Keratinocyte (primary cell): ENCODE measurements at regions not wholly inside any gene's neighbourhood (a gene's known extent, or its start where the extent isn't known, plus 50 kb on each side); places are given as distances from the start of the nearest gene placed in this dataset.

ENCODE experiments used
- DNase-seq: peaks from one replicate; pipeline ENCODE4 v3.0.0-alpha.2; 2011; ENCODE audit warnings: low read depth, missing footprints, low spot score
- FAIRE-seq: peaks from 2 replicates; lab custom pipeline; 2011; peaks lifted over from hg19 to GRCh38; lab: Jason Lieb, UNC
- H2AFZ ChIP-seq: 2 replicates; pipeline ENCODE4 v1.6.0; 2012; ENCODE audit warnings: low read length, control low read depth, inconsistent platforms; ENCODE audit not compliant: control insufficient read depth
- H3K27ac ChIP-seq: 2 replicates; pipeline ENCODE4 v1.5.1; 2011; ENCODE audit warnings: low read length; ENCODE audit not compliant: control insufficient read depth, insufficient read depth
- H3K27me3 ChIP-seq: 3 replicates; pipeline ENCODE4 v1.6.0; 2011; ENCODE audit warnings: low read length; ENCODE audit not compliant: control insufficient read depth, insufficient read depth; ENCODE audit errors: extremely low read depth
- H3K36me3 ChIP-seq, 2 experiments: 2 replicates in 1 of 2; 3 replicates in 1 of 2; pipeline ENCODE4 v1.5.1; 2011; ENCODE audit warnings: low read length in 2 of 2, mild to moderate bottlenecking in 1 of 2; ENCODE audit not compliant: control insufficient read depth in 2 of 2, insufficient read depth in 2 of 2; ENCODE audit errors: extremely low read depth in 1 of 2
- H3K4me1 ChIP-seq: 3 replicates; pipeline ENCODE4 v1.5.1; 2011; ENCODE audit warnings: low read length; ENCODE audit not compliant: control insufficient read depth, insufficient read depth; ENCODE audit errors: extremely low read depth
- H3K4me2 ChIP-seq: 3 replicates; pipeline ENCODE4 v1.6.0; 2011; ENCODE audit warnings: low read depth, low read length; ENCODE audit not compliant: control insufficient read depth, insufficient read depth; ENCODE audit errors: extremely low read depth
- H3K4me3 ChIP-seq, 3 experiments: fragments of 200-600 bp in 1 of 3; sonication (generic) in 1 of 3; 2 replicates in 2 of 3; 3 replicates in 1 of 3; pipeline ENCODE4 v1.5.1; 2011 to 2016; ENCODE audit warnings: low read length in 3 of 3, mild to moderate bottlenecking in 3 of 3, control low read depth in 2 of 3, inconsistent platforms in 1 of 3, low read depth in 1 of 3, mixed read lengths in 1 of 3, mixed run types in 1 of 3, moderate library complexity in 1 of 3; ENCODE audit not compliant: control insufficient read depth in 2 of 3, insufficient read depth in 2 of 3; ENCODE audit errors: extremely low read depth in 1 of 3
- H3K79me2 ChIP-seq: 2 replicates; pipeline ENCODE4 v1.6.0; 2012; ENCODE audit warnings: low read length; ENCODE audit not compliant: control insufficient read depth, insufficient read depth
- H3K9ac ChIP-seq: 3 replicates; pipeline ENCODE4 v1.6.0; 2011; ENCODE audit warnings: low read length; ENCODE audit not compliant: control insufficient read depth, insufficient read depth; ENCODE audit errors: extremely low read depth
- H3K9me1 ChIP-seq: 3 replicates; pipeline ENCODE4 v1.6.0; 2011; ENCODE audit warnings: low read length; ENCODE audit not compliant: control insufficient read depth, insufficient read depth; ENCODE audit errors: extremely low read depth
- H3K9me3 ChIP-seq: 2 replicates; pipeline ENCODE4 v1.5.1; 2012; ENCODE audit warnings: low read depth, low read length; ENCODE audit not compliant: control insufficient read depth
- H4K20me1 ChIP-seq: 3 replicates; pipeline ENCODE4 v1.6.0; 2011; ENCODE audit warnings: low read length; ENCODE audit not compliant: control insufficient read depth, insufficient read depth; ENCODE audit errors: extremely low read depth
- EZH2 ChIP-seq: IDR thresholded peaks from one replicate; pipeline ENCODE4 v1.6.1; 2012; ENCODE audit warnings: inconsistent platforms, mild to moderate bottlenecking, low read length, moderate library complexity
- dilution Hi-C: fragments of 300-500 bp; cut with MboI; formaldehyde crosslinking; loops from one replicate; pipeline ENCODE4 v1.7.0; 2020; ENCODE audit warnings: low sequenced_read_pairs; ENCODE audit not compliant: extremely low pct_ligation_motif_present
- TF ChIP-seq, protein P1 (sequence below), 3 experiments: IDR thresholded peaks in 1 of 3; conservative IDR thresholded peaks in 1 of 3; optimal IDR thresholded peaks in 1 of 3; 2 replicates in 2 of 3; 3 replicates in 1 of 3; pipeline versions ENCODE3 to v1.5.1; 2011; ENCODE audit warnings: low read length in 3 of 3, mild to moderate bottlenecking in 3 of 3, moderate library complexity in 2 of 3, control low read depth in 1 of 3, inconsistent platforms in 1 of 3; ENCODE audit not compliant: insufficient read depth in 2 of 3; ENCODE audit errors: extremely low read depth in 1 of 3

DNA sequence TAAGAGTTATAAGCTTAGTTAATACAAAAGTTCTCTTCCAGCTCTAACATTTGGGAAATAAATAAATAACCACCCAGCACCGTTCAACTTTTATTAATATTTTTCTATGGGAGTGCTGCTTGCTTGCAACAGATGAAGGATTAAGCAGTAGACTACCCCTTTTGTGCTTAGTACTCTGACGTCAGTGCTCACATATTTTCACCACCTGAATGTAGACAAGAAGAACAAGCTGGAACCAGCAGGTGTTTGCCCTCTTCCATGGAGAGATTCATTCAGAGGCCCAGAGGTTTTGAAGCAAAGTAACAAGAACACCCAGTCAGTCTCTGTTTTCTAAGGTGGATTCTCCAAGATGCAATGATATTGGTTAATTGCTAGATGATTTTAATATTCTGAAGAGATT lies 307.1 kb upstream of the PIK3C3 start:
- TF ChIP-seq, protein P1, sequence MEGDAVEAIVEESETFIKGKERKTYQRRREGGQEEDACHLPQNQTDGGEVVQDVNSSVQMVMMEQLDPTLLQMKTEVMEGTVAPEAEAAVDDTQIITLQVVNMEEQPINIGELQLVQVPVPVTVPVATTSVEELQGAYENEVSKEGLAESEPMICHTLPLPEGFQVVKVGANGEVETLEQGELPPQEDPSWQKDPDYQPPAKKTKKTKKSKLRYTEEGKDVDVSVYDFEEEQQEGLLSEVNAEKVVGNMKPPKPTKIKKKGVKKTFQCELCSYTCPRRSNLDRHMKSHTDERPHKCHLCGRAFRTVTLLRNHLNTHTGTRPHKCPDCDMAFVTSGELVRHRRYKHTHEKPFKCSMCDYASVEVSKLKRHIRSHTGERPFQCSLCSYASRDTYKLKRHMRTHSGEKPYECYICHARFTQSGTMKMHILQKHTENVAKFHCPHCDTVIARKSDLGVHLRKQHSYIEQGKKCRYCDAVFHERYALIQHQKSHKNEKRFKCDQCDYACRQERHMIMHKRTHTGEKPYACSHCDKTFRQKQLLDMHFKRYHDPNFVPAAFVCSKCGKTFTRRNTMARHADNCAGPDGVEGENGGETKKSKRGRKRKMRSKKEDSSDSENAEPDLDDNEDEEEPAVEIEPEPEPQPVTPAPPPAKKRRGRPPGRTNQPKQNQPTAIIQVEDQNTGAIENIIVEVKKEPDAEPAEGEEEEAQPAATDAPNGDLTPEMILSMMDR (optimal IDR thresholded peaks at IDR 0.05 in 1 of 3, IDR thresholded peaks at IDR 0.05 in 1 of 3, conservative IDR thresholded peaks at IDR 0.05 in 1 of 3; ENCODE audit: extremely low read depth in 1 of 3, insufficient read depth in 2 of 3, low read length in 3 of 3), result no peak
- TF ChIP-seq EZH2, result no peak
- no peak overlapping the region for H2AFZ ChIP-seq
- no peak for FAIRE-seq
- no peak for DNase-seq
- H3K9ac ChIP-seq, result no peak overlapping the region
- H3K27me3 ChIP-seq, result no peaks in the 10 kb centered on the region
- no peaks in the 10 kb centered on the region for H4K20me1 ChIP-seq
- H3K79me2 ChIP-seq, result no peaks in the 10 kb centered on the region
- H3K4me3 ChIP-seq, result no peak overlapping the region
- H3K27ac ChIP-seq, result no peak overlapping the region
- dilution Hi-C loops, result no loop called here
- H3K36me3 ChIP-seq, result no peaks in the 10 kb centered on the region
- H3K4me2 ChIP-seq, result no peak overlapping the region
- no peaks in the 10 kb centered on the region for H3K9me3 ChIP-seq
- no peaks in the 10 kb centered on the region for H3K9me1 ChIP-seq
- H3K4me1 ChIP-seq, result no peaks in the 10 kb centered on the region

DNA sequence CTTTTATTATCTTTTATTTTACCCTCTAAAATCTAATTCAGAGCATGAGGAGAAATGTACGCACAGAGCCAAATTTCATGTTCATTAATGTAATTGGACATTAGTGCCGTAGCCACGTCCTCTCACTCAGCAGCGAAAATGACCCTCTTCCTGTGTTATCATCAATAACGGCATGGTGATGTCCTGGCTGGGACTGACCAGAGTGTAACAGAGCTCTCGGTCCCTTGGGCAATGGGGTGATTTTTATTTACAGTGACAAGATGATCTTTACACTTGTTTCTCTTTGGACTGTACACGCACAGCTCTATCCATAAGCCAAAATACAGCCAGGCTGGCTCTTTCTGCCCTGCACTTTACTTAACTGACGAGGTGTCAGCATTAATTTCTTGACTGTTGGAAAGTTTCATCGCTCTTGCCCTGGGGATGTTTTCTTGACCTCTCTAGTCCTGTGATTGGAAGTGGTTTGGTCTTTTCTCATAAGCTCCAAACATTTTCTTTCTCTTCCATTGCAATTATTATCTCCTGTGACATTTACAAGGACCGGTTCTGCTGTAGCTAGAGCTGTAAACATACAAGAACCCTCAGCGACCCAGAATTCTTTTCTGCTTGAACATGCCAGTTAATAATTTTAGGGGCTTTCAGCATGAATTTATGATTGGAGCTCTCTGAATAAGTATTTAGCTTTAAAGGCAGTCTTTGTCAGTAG lies 308.0 kb upstream of the PIK3C3 start:
- Histone ChIP-seq H3K79me2 (no peaks in the 10 kb centered on the region), H2AFZ (no peak overlapping the region), H3K27me3 (no peaks in the 10 kb centered on the region), H3K4me3 (no peak overlapping the region), H3K27ac (no peak overlapping the region), H3K9me1 (no peaks in the 10 kb centered on the region), H3K4me1 (no peaks in the 10 kb centered on the region), H3K4me2 (no peak overlapping the region), H4K20me1 (no peaks in the 10 kb centered on the region), H3K9me3 (no peaks in the 10 kb centered on the region), H3K9ac (no peak overlapping the region), H3K36me3 (no peaks in the 10 kb centered on the region)
- dilution Hi-C loops, result no loop called here
- no peak for DNase-seq
- TF ChIP-seq, protein P1 (optimal IDR thresholded peaks at IDR 0.05 in 1 of 3, IDR thresholded peaks at IDR 0.05 in 1 of 3, conservative IDR thresholded peaks at IDR 0.05 in 1 of 3; ENCODE audit: extremely low read depth in 1 of 3, insufficient read depth in 2 of 3, low read length in 3 of 3), result no peak
- TF ChIP-seq EZH2, result no peak
- no peak for FAIRE-seq
